Ecto neural progenitor cell (in vitro differentiated cells): ENCODE measurements at regions not wholly inside any gene's neighbourhood (a gene's known extent, or its start where the extent isn't known, plus 50 kb on each side); places are given as distances from the start of the nearest gene placed in this dataset.
"Not testable (repeated sequence)": the region's sequence is repeated elsewhere in the genome, so short reads cannot be mapped to it uniquely, and the experiment has no call there.

ENCODE experiments used
- DNase-seq: peaks from one replicate; pipeline ENCODE4 v3.0.0-alpha.2; 2018; ENCODE audit warnings: low spot score

DNA sequence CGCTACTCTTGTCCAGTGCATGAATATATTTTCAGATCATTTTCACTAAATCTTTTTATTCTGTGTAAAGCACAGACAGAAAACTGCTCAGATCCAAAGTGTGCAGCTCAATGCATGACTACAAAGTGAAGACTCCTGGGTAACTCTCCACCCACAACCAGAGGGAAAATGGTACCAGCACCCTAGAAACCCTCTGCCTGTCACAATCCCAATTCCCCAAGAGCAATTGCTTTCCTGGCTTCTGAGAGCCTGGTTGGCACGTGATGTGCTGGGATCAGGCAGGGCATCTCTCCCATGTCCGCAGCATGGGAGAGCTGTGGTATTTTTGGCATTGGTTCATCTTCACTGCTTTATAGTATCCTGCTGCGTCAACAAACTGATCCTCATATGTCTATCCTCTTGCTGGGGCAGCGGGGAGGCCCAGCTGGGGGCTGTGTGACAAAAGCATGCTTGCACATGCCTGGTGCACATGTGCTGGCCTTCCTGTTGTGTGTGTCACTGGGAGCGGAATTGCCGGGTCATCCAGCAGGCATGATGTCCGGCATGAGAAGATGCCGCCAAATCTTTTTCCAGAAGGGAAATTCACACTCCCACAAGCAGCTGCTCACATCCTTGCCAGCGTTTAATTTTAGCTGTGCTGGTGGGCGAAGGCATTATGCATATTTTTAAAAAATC, 278.9 kb upstream of the FOXF1 start:
- no peak for DNase-seq

DNA sequence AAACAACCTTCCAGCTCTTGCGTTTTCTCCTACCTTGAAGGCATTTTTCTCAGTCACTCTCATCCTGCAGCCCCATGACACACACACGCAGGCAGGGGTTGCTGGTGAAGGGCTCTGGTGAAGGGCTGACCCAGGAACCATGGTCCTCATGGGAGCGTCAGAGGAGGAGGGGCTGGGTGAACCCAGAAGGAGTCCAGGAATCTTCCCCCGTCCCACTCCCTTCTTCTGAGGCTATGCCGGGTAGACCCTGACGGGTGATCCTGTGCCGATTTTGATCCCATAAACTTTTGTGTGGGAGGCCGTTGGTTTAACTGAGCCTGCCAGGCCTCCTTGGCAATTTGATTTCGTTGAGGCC, 278.4 kb upstream of the FOXF1 start:
- no peak for DNase-seq

DNA sequence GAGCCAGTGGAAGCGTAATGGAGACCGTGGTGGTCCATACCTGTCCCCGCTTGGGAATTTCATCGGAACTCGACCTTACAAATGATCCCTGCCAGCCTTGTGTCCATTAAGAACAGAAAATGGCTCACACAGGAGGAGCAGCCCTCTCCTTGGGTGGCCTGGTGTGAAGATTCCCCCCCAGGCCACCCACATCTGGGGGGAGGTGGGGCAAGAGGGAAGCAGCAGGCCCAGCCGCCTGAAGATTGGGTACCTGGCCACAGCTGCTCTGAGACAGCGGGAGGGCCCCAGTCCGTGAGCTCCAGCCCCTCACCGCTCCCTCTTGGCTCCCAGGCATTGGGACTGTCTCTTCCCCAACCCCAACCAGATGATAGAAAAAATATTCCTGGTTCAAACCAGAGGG, 277.8 kb upstream of the FOXF1 start:
- DNase-seq: no peak

DNA sequence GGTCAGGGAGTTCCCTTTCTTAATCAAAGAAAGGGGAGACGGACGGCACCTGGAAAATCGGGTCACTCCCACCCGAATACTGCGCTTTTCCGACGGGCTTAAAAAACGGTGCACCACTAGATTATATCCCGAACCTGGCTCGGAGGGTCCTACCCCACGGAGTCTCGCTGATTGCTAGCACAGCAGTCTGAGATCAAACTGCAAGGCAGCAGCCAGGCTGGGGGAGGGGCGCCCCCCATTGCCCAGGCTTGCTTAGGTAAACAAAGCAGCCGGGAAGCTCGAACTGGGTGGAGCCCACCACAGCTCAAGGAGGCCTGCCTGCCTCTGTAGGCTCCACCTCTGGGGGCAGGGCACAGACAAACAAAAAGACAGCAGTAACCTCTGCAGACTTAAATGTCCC, 276.8 kb upstream of the FOXF1 start:
- DNase-seq: not testable (repeated sequence)

DNA sequence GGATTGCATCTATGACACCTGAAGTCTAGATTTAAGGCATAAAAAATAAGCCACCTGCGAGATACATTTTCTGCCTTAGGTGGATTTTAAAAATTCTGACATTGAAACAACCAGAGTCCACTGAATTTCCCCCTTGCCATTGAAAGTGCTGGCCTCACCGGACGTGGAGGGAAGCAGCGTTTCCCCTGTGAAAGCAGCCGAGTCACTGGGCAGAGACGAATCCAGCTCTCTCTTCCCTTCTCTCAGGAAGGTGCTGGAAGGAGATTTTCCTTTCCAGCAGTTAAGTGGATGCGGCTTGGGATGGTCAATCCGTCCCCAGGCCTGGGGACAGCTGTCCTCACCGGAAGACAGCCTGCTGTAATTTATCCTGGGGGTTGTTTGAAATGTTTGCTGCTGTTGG, 270.9 kb upstream of the FOXF1 start:
- no peak for DNase-seq

DNA sequence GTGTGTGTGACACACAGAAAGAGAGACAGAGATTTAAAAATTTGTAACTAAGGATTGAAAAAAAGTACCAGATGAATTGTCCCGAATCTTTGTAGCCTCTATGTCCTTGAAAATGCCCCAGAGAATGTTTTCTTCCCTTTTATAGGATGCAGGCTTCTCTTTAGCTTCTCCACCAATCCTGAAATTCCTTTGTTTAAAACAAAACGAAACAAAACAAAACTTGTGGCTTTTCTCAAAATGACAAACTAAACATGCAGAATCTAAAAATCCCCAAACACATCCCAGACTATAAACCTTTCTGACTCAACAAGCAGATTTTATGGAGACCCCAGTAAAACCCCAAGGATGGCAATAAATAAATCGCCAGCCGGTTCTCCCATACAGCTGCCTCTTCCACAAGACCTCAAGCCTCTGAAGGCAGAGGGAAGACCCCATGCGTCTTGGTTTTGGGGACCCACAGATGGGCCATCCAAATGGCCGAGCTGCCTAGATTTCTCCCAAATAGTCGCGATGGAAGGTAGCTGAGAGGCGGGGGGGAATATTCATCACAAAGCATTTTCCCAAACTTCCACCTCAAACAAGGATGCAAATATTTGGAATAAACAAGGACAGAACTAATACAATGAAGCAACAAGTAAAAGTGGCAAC, 269.5 kb upstream of the FOXF1 start:
- DNase-seq: no peak

DNA sequence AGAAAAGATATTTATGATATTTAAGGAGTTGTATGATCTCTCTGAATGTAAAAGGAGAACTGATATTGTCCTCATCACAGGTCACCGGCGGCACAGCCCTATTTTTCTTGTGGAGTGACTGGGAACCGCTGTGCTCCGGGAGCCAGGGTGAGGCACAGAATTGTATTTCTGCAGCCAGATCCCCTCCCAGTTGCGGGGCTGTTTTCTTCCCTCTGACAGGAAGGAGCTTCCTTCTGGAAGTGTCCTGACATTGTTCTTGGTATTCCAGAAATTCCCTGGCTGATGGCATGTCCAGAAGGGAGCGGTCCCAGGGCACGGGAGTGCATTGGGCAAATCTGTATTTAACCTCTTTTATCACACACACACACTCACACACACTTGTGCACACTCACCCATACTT, 268.6 kb upstream of the FOXF1 start:
- DNase-seq: no peak

DNA sequence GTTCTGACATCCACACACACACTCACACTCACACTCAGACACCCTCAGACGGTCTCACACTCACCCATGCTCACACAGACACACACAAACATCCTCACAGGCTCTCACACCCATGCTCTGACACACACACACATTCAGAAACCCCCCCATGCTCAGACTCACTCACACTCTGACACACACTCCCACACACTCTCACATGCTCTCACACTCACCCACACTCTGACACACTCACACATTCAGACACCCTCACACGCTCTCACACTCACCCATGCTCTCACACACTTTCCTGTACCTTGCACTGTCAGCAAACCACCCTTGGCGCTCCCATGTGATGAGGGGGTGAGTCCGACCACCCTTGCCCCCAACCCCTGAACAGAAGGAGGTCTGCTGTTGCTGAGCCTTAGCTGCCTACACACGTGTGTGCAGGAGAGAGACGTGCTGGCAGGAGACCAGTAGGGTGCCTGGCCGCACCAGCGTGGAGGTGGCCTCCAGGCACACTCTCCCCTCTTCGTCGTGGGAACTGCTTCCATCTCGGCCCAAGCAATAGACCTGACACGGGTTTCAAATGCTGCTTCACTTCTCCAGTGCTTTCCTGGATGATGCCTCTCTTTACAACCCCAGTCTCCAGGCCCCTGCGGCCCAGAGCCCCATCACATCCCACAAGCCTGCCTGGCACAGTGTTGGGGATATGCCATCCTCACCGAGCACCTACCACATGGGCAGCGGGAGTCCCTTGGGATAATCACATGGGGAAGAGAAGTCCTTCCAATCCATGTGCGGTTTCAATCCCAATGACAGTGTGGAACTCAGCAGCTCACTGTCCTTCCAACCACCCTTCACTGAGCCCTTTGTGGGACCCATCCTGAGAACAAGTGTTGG, 267.8 kb upstream of the FOXF1 start:
- DNase-seq: no peak

DNA sequence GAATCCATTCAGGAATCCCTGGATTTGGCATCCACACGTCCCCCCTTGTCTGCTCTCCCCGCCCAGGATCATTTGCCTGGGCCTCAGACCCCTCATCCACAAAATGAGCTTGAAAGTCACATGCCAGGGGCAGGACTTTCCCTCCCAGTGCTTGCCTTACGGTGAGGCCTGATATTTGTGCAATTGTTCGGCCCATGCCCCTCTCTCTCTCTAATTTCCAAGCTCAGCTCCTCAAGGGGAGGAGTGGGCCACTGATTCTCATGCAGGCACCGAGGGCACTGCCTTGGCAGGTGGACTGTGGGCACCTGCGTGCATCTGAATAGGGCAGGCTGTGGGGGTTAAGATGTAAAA, 267.2 kb upstream of the FOXF1 start:
- no peak for DNase-seq

DNA sequence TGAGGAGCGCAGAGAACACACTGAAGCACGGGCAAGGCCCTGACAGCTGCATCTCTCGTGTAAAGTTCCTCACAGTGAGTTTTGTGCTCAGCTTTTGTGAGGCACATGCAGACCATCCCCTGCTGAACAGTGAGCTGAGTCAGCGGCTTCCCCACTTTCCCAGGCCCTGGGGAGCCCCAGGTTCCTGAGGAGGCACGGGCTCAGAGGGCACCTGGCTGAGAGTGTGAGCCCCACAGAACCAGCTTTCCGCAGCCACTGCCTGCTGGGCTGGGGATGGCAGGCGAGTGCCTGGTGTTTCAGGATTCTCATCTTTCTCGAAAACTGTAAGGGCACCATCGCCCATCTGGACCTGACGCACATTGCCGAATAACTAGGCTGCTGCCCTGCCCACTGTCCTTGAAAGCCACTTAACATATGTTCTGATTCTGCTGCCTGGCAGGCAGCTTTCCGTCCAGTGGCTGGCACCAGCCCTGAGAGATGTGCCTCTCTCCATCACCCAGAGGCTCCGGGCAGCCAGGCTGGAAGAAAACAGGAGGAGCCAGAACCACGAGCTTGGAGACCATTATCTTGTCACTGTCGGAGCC, 266.7 kb upstream of the FOXF1 start:
- DNase-seq: no peak

DNA sequence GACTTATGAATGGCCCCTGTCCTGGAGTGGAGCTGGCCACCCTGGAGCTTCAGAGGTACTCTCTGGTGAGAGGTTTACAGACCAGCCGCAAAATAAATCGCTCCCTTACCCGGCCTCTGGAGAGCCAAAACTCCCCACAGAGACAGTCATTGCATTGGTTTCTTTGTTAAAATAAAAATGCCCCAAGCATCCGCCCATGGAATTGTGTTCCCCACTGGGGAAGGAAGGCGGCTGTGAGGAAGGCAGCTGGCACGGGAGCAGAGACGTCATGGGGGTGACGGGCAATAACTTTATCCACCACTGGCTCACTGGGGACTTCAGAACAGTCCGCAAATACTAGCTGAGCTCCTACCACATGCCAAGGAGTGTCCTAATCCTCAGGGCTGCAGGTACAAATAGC, 266.2 kb upstream of the FOXF1 start:
- no peak for DNase-seq

DNA sequence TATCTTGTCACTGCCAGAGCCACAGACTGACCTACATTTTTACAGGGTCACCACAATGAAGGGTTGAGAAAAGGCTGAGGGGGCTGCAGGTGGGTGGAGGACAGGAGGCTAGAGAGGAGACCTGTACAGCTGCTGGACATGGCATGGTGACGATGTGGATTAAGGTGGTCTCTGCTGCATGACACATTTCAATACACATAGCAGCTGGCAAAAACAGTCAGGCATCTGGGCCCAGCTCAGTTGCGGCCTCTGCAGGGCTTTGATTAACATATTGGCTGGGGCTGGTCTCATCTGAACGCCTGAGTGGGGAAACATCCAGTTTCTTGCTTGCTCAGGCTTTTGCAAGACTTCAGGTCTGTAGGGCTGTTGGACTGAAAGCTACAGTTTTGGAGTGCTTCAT, 265.4 kb upstream of the FOXF1 start:
- DNase-seq: no peak

DNA sequence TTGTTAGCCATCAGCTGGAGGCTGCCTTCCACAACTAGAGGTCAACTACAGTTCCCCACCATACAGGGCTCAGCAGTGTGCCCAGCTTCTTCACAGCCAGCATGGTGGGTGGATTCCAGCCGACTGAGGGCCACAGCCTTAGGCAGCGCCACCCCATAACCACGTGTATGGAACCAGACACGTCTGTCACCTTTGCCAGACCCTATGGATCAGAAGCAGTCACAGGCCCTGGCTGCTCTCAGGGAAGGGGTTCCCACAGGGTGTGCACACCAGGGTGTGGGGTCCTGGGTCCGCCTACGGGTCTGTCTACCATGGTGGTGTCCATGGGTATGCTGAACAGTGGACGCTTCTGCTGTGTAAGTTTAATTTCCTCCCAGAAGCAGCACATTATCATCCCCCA, 265.0 kb upstream of the FOXF1 start:
- DNase-seq: no peak

DNA sequence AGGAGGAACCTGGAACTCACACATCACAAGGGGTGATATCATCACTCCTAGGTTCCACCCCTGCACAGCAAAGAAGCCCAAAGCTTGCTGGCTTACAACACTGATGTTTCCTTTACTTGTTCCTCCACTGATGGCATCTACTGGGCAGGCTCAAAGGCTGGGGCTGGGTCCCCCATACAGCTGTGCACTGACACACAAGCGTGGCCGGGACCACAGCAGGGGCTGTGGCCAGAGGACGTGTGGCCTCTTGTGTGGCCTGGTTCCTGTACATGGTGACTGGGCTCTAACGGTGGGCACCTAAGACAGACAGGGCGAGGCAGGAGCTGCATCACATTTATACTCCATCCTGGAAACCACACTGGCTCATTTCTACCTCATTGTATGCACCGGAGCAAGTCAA, 264.4 kb upstream of the FOXF1 start:
- DNase-seq: no peak

DNA sequence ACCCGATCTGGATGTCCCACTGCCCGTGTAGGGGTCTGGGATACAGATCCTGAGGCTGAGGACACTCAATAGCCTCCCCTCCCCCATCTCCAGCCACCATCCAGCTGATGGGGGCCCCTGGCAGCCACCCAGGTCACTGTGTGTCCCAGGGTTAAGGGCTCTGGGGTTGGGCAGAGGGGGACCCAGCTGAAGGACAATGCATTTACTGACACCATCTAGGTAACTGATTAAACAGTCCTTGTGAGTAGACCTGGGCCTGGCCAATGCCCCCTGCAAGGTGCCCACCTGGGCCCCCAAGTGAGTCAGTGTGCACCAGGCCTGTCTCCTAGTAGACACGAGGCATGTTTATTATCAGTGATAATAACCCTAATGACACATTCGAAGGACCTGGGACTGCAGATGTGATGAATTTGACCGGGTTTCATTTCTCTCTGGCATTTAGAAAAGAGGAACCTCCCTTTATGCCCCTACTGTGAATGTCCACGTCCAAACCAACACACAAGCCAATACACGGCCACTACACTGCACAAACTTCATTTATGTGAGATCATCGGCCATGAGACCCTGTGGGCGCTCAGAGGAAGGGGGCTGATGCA, 261.9 kb upstream of the FOXF1 start:
- no peak for DNase-seq

DNA sequence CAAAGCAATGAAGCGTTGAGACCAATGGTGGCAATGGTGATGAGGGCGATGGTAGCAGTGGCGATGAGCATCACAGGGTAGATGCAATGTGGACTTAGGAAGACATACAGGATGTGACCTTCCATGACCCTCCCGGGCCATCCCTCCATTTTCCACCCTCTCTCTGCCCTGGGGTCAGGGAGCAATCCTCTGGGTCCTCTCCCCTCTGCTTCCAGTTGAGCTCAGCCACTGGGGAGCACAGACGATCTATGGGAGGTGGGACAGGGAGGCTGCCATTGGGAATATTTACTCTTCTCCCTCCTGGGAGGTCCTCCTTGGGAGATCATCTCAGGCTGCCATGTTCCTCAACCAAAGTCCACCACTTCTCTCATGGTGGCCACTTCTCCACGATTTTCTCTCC, 260.7 kb upstream of the FOXF1 start:
- DNase-seq: no peak

DNA sequence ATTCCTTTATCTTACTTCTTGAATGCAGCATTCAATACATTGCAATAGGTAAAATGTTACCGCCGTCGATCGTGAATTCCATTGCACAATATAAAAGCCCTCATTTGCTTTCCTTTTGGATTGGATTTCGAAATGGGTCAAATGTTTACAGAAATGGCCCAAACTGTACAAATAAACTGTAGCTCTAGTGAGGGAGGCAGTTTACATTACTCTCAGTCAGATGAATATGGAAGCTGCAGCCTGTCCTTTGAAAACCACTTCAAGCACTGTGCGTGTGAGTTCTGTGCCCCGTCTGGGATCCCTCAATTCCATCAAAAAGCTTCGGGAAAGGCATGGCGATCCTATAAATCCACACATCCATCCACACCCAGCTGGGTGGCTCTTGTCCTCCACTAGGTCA, 258.6 kb upstream of the FOXF1 start:
- DNase-seq: no peak

DNA sequence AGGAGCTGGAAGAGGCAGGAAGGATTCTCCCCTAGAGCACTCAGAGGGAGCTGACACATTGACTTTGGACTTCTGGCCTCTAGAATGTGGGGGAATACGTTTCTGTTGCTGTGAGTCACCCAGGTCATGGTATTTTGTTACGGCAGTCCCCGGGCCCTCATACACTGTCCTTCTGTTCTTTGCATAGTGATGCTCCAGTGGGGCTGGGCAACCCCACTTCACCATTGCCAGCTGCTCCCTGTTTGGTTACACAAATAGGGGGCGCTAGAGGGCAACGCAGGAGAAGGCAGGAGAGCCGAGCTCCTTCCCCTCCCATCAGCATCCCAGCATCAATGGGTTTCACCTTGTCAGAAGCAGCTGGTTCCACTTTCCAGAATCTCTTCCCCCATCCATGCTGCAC, 257.7 kb upstream of the FOXF1 start:
- peak; percentile 73 for DNase-seq

DNA sequence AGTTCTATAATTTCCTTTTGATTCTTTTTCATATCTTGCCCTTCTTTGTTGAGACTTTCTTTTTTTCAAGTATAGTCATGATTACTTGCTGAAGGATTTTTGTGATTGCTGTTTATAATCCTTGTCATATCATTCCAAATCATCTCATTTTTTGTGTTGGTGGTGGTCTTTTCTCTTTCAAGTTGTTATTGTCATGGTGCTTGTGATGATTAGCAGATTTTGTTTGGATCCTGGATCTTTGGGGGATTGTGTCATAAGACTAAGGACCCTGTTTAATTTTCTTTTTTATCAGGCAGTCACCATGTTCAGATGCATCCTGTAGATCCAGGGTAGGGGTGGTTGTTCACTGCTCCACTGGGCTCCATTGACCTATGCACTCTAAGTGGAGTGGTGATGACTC, 254.4 kb upstream of the FOXF1 start:
- DNase-seq: no peak

DNA sequence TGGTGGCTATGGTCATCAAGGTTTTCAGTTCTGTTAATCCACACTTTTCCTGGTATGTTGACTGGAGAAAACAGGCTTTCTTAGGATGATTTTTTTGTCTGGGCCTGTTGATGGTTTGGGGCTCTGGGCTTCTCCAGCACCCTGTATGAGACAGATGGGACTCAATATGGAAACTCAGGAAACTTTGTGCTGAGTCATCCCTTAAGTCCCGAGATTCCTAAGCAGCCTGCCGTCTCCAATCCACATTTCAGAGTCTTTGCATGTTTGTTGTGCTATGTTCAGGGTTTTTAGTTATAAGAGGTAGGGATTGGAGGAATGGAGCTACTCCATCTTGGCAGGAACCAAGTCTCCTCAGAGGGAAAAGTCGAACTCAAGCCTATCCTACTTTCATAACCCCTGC, 253.3 kb upstream of the FOXF1 start:
- no peak for DNase-seq

DNA sequence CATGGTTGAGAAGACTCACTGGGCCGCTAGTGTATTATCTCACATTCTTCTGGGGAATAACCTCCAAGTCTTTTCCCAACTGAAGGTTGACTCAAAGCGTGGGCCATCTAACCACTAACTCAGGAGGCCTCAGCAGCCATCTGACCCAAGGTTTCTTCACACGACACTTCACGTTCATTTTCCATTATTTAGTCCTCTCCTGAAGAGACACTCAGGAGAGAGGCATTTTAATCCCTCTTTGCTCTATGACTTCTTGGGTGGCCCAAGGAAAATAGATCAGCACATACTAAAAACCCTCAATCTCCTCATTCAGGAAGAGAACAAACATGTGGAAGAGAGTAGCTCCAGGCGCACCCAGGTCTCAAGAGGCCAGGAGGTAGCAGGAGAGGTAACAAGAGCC, 252.8 kb upstream of the FOXF1 start:
- no peak for DNase-seq

DNA sequence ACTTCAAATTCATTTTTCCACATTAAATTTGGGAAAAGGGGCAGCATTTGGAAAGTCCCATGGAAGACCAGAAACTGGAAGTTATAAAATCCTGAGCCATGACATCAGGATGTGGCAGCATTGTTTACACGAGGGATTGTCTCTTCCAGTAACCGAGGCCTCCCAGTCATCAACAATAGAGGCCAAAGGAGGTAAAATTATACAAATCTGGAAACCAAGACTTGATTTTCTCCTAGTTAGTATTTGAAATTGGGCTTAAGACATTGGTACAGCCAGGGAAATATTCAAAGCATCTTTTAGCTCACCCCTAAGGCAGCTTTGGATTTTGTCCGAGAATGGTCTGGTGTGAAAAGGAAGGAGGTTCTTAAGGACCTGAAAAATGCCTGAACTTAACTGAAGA, 251.6 kb upstream of the FOXF1 start:
- DNase-seq: no peak

DNA sequence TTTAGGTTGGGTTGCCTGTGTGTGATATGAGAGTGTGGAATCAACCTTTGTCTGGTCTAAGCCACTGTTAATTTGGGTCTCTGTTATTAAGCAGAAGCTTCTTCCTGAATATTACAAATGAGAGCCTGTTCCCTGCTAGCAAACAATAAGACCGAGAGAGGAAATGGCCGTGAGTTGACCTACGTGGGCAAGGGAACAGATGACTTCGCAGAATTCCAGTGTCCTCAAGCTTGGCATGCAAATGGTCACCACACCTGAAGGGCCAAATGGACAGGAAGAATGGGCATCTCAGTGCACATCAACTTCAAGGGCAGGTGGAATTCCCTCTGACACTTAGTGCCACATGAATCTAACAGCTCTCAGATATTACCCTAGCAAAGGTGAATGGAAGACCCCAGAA, 250.8 kb upstream of the FOXF1 start:
- DNase-seq: no peak
